ENCODE measurements at regions not wholly inside any gene's neighbourhood (a gene's known extent, or its start where the extent isn't known, plus 50 kb on each side); places are given as distances from the start of the nearest gene placed in this dataset.

- Histone ChIP-seq H3K4me1 (no peaks in the 10 kb centered on the region), H3K36me3 (replicated peaks) (no peaks in the 10 kb centered on the region), H3K4me3 (no peak overlapping the region), H3K9me3 (no peaks in the 10 kb centered on the region), H3K27me3 (ENCODE audit: low read depth) (no peaks in the 10 kb centered on the region)
- in situ Hi-C loops (cut with MboI; ENCODE audit: low sequenced_read_pairs), result no loop called here
- DNase-seq (ENCODE audit: low spot score in 2 of 2), result no peak
Measured at GRCh38 chr21:26669215-26669764, 96.2 kb upstream of the CYYR1 start.

GRCh38 chr21:26659757-26660156, 86.7 kb upstream of the CYYR1 start:
- Histone ChIP-seq H3K4me3 (no peak overlapping the region), H3K27me3 (ENCODE audit: low read depth) (no peaks in the 10 kb centered on the region), H3K9me3 (no peaks in the 10 kb centered on the region), H3K36me3 (replicated peaks) (no peaks in the 10 kb centered on the region), H3K4me1 (no peaks in the 10 kb centered on the region)
- no peak for DNase-seq (ENCODE audit: low spot score in 2 of 2)
- in situ Hi-C loops (cut with MboI; ENCODE audit: low sequenced_read_pairs), result no loop called here

- Histone ChIP-seq H3K4me1 (no peaks in the 10 kb centered on the region), H3K27me3 (ENCODE audit: low read depth) (no peaks in the 10 kb centered on the region), H3K9me3 (no peaks in the 10 kb centered on the region), H3K36me3 (replicated peaks) (no peaks in the 10 kb centered on the region), H3K4me3 (no peak overlapping the region)
- DNase-seq (ENCODE audit: low spot score in 2 of 2), result peak in 1 of 2 experiments; percentile 18
- in situ Hi-C loops (cut with MboI; ENCODE audit: low sequenced_read_pairs), result no loop called here
Measured at GRCh38 chr21:26659182-26659581, 86.1 kb upstream of the CYYR1 start.

- no peaks in the 10 kb centered on the region for H3K4me1 ChIP-seq
- no peaks in the 10 kb centered on the region for H3K27me3 ChIP-seq (ENCODE audit: low read depth)
- in situ Hi-C loops (cut with MboI; ENCODE audit: low sequenced_read_pairs), result no loop called here
- H3K9me3 ChIP-seq, result no peaks in the 10 kb centered on the region
- no peaks in the 10 kb centered on the region for H3K36me3 ChIP-seq (replicated peaks)
- H3K4me3 ChIP-seq, result no peak overlapping the region
- DNase-seq (ENCODE audit: low spot score in 2 of 2), result no peak
Measured at GRCh38 chr21:26655460-26655859, 82.4 kb upstream of the CYYR1 start.

DNA sequence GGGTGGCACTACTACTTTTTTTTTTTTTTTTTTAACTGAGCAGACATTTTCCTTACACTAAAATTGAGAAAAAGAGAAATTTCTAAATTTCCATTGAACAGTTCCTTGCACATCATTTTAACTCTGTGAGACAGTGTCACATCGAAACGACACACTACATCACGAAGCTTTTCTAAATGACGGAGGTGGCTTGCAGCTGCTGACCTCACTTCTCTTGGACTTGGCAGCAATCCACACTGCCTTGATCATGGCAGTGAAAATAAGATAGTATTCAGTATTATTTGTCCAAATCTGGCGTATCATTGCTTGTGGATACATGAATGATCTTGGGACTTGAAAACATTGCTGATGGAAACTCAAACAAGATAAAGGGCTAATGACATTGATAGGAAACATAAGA, 80.3 kb upstream of the CYYR1 start:
- Histone ChIP-seq H3K27me3 (ENCODE audit: low read depth) (no peaks in the 10 kb centered on the region), H3K4me3 (no peak overlapping the region), H3K36me3 (replicated peaks) (no peaks in the 10 kb centered on the region), H3K4me1 (no peaks in the 10 kb centered on the region), H3K9me3 (no peaks in the 10 kb centered on the region)
- in situ Hi-C loops (cut with MboI; ENCODE audit: low sequenced_read_pairs), result no loop called here
- no peak for DNase-seq (ENCODE audit: low spot score in 2 of 2)

GRCh38 chr21:26652854-26653253, 79.8 kb upstream of the CYYR1 start:
- Histone ChIP-seq H3K36me3 (replicated peaks) (no peaks in the 10 kb centered on the region), H3K4me3 (no peak overlapping the region), H3K27me3 (ENCODE audit: low read depth) (no peaks in the 10 kb centered on the region), H3K4me1 (no peaks in the 10 kb centered on the region), H3K9me3 (no peaks in the 10 kb centered on the region)
- DNase-seq (ENCODE audit: low spot score in 2 of 2), result no peak
- in situ Hi-C loops (cut with MboI; ENCODE audit: low sequenced_read_pairs), result no loop called here

- in situ Hi-C loops (cut with MboI; ENCODE audit: low sequenced_read_pairs), result no loop called here
- Histone ChIP-seq H3K27me3 (ENCODE audit: low read depth) (no peaks in the 10 kb centered on the region), H3K4me1 (no peaks in the 10 kb centered on the region), H3K4me3 (no peak overlapping the region), H3K9me3 (no peaks in the 10 kb centered on the region; the same call in 1 of the 2 replicates), H3K36me3 (replicated peaks) (no peaks in the 10 kb centered on the region)
- no peak for DNase-seq (ENCODE audit: low spot score in 2 of 2)
Measured at GRCh38 chr21:26641062-26641461, 68.0 kb upstream of the CYYR1 start.

GRCh38 chr21:26637201-26637745, 64.2 kb upstream of the CYYR1 start:
- Histone ChIP-seq H3K27me3 (ENCODE audit: low read depth) (no peaks in the 10 kb centered on the region), H3K4me1 (no peaks in the 10 kb centered on the region), H3K4me3 (no peak overlapping the region), H3K9me3 (no peaks in the 10 kb centered on the region; the same call in 1 of the 2 replicates), H3K36me3 (replicated peaks) (no peaks in the 10 kb centered on the region)
- no peak for DNase-seq (ENCODE audit: low spot score in 2 of 2)
- in situ Hi-C loops (cut with MboI; ENCODE audit: low sequenced_read_pairs), result no loop called here

GRCh38 chr21:26635681-26636080, 62.6 kb upstream of the CYYR1 start:
- in situ Hi-C loops (cut with MboI; ENCODE audit: low sequenced_read_pairs), result no loop called here

DNA sequence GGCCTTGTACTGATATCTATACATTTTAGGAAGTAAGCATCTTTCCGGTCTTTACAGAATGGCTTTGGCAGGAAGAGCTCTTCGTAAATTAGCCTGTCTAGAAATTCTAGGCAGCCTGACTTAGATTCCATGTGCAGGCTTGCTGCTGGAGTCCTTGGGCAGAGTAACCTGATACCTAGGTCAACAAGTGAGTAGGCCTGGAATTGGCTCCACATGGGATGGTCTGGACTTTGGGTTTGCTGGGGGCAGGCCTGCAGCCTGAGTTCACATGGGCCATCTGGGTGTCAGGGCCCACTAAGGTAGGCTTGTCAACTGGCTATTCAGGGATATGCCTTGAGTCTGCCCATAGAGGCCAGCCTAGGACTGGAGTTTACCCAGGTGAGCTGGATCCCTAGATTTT, 59.6 kb upstream of the CYYR1 start:
- Histone ChIP-seq H3K36me3 (replicated peaks) (no peaks in the 10 kb centered on the region), H3K4me1 (no peaks in the 10 kb centered on the region), H3K27me3 (ENCODE audit: low read depth) (no peaks in the 10 kb centered on the region), H3K4me3 (no peak overlapping the region), H3K9me3 (peaks cover 2% of the 10 kb centered on the region; the same call in 1 of the 2 replicates)
- in situ Hi-C loops (cut with MboI; ENCODE audit: low sequenced_read_pairs), result no loop called here
- DNase-seq (ENCODE audit: low spot score in 2 of 2), result no peak

More at GRCh38 chr21:26635681-26636080, 62.6 kb upstream of the CYYR1 start:
- Histone ChIP-seq H3K4me3 (no peak overlapping the region), H3K9me3 (peaks cover 2% of the 10 kb centered on the region; the same call in 1 of the 2 replicates), H3K36me3 (replicated peaks) (no peaks in the 10 kb centered on the region), H3K27me3 (ENCODE audit: low read depth) (no peaks in the 10 kb centered on the region), H3K4me1 (no peaks in the 10 kb centered on the region)
- DNase-seq (ENCODE audit: low spot score in 2 of 2), result no peak

DNA sequence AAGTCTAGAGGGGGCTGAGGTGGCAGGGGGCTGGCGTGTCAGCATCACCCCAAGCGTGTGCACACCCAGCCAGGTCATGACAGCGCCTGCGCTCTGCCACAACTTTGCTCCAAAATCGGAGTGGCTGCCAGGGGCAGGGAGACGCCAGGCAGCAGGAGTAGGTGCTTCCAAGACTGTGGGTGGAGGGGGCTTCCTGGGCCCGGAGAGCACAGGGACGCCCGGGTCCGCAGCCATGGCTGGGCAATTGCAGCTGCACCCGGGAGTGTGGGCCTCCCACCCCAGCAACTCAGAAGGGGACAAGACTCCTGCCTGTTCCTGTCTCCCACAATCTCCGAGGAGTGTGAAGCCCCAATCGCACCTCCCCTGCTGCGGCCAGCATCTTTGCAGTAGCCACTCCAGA, 53.1 kb upstream of the CYYR1 start:
- no peak for DNase-seq (ENCODE audit: low spot score in 2 of 2)
- H3K9me3 ChIP-seq, result no peaks in the 10 kb centered on the region; the same call in 1 of the 2 replicates
- no peaks in the 10 kb centered on the region for H3K36me3 ChIP-seq (replicated peaks)
- no peaks in the 10 kb centered on the region for H3K4me1 ChIP-seq
- in situ Hi-C loops (cut with MboI; ENCODE audit: low sequenced_read_pairs), result no loop called here
- H3K4me3 ChIP-seq, result no peak overlapping the region
- no peaks in the 10 kb centered on the region for H3K27me3 ChIP-seq (ENCODE audit: low read depth)

- H3K4me1 ChIP-seq, result no peaks in the 10 kb centered on the region
- in situ Hi-C loops (cut with MboI; ENCODE audit: low sequenced_read_pairs), result no loop called here
- no peak for DNase-seq (ENCODE audit: low spot score in 2 of 2)
- no peaks in the 10 kb centered on the region for H3K36me3 ChIP-seq (replicated peaks)
- no peak overlapping the region for H3K4me3 ChIP-seq
- no peaks in the 10 kb centered on the region for H3K27me3 ChIP-seq (ENCODE audit: low read depth)
- no peaks in the 10 kb centered on the region; the same call in 1 of the 2 replicates for H3K9me3 ChIP-seq
Measured at GRCh38 chr21:26624983-26625519, 52.0 kb upstream of the CYYR1 start.
